ENCODE measurements at regions not wholly inside any gene's neighbourhood (a gene's known extent, or its start where the extent isn't known, plus 50 kb on each side); places are given as distances from the start of the nearest gene placed in this dataset.

DNA sequence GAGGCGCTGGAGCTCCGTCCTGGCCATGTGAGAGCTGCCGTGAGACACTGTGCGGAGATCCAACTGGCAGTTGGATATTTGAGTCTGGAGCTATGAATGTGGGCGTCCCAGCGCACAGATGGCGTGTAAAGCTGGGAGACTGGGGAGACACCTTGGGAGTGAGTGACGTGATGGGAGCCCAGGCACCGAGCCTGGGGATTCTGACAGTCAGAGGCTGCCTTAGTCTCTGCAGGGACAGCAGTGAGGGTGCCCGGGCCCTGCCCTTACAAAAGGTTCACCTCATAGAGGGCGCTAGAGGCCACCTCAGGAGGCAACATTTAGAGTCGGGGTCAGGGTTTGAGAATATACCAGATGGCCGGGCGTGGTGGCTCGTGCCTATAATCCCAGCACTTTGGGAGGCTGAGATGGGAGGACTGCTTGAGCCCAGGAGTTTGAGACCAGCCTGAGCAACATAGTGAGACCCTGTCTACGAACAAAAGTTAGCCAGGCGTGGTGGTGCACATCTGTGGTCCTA is 194.1 kb upstream of the GSE1 start:
- H4K20me1 ChIP-seq (ENCODE audit: control insufficient read depth, extremely low read depth, insufficient read depth, low read length) = peaks cover 5% of the 10 kb centered on the region
- H3K27ac ChIP-seq (ENCODE audit: control insufficient read depth, insufficient read depth, low read length) = no peak overlapping the region
- DNase-seq (ENCODE audit: low read depth, low spot score) (no peak), FAIRE-seq (no peak)
- no peak overlapping the region for H3K4me2 ChIP-seq (ENCODE audit: control insufficient read depth, extremely low read depth, insufficient read depth, low read depth, low read length)
- TF ChIP-seq EZH2 (IDR thresholded peaks at IDR 0.05; ENCODE audit: low read length) = no peak
- TF ChIP-seq, protein P1, sequence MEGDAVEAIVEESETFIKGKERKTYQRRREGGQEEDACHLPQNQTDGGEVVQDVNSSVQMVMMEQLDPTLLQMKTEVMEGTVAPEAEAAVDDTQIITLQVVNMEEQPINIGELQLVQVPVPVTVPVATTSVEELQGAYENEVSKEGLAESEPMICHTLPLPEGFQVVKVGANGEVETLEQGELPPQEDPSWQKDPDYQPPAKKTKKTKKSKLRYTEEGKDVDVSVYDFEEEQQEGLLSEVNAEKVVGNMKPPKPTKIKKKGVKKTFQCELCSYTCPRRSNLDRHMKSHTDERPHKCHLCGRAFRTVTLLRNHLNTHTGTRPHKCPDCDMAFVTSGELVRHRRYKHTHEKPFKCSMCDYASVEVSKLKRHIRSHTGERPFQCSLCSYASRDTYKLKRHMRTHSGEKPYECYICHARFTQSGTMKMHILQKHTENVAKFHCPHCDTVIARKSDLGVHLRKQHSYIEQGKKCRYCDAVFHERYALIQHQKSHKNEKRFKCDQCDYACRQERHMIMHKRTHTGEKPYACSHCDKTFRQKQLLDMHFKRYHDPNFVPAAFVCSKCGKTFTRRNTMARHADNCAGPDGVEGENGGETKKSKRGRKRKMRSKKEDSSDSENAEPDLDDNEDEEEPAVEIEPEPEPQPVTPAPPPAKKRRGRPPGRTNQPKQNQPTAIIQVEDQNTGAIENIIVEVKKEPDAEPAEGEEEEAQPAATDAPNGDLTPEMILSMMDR (optimal IDR thresholded peaks at IDR 0.05 in 1 of 3, IDR thresholded peaks at IDR 0.05 in 1 of 3, conservative IDR thresholded peaks at IDR 0.05 in 1 of 3; ENCODE audit: extremely low read depth in 1 of 3, insufficient read depth in 2 of 3, low read length in 3 of 3) = peak in 1 of 3 experiments; percentile 23
- dilution Hi-C loops (cut with MboI; ENCODE audit: extremely low pct_ligation_motif_present, low sequenced_read_pairs) = no loop called here
- no peaks in the 10 kb centered on the region for H3K36me3 ChIP-seq (ENCODE audit: control insufficient read depth in 2 of 2, extremely low read depth in 1 of 2, insufficient read depth in 2 of 2, low read length in 2 of 2)
- H3K9me1 ChIP-seq (ENCODE audit: control insufficient read depth, extremely low read depth, insufficient read depth, low read length) = no peaks in the 10 kb centered on the region
- no peak overlapping the region for H3K4me3 ChIP-seq (ENCODE audit: control insufficient read depth in 2 of 3, extremely low read depth in 1 of 3, insufficient read depth in 2 of 3, low read depth in 1 of 3, low read length in 3 of 3)
- H3K79me2 ChIP-seq (ENCODE audit: control insufficient read depth, insufficient read depth, low read length) = no peaks in the 10 kb centered on the region
- no peak overlapping the region for H2AFZ ChIP-seq (ENCODE audit: control insufficient read depth, low read length)
- H3K9ac ChIP-seq (ENCODE audit: control insufficient read depth, extremely low read depth, insufficient read depth, low read length) = no peak overlapping the region
- H3K4me1 ChIP-seq (ENCODE audit: control insufficient read depth, extremely low read depth, insufficient read depth, low read length) = peaks cover 6% of the 10 kb centered on the region
- no peaks in the 10 kb centered on the region for H3K9me3 ChIP-seq (ENCODE audit: control insufficient read depth, low read depth, low read length)
- peaks cover 15% of the 10 kb centered on the region for H3K27me3 ChIP-seq (ENCODE audit: control insufficient read depth, extremely low read depth, insufficient read depth, low read length)

DNA sequence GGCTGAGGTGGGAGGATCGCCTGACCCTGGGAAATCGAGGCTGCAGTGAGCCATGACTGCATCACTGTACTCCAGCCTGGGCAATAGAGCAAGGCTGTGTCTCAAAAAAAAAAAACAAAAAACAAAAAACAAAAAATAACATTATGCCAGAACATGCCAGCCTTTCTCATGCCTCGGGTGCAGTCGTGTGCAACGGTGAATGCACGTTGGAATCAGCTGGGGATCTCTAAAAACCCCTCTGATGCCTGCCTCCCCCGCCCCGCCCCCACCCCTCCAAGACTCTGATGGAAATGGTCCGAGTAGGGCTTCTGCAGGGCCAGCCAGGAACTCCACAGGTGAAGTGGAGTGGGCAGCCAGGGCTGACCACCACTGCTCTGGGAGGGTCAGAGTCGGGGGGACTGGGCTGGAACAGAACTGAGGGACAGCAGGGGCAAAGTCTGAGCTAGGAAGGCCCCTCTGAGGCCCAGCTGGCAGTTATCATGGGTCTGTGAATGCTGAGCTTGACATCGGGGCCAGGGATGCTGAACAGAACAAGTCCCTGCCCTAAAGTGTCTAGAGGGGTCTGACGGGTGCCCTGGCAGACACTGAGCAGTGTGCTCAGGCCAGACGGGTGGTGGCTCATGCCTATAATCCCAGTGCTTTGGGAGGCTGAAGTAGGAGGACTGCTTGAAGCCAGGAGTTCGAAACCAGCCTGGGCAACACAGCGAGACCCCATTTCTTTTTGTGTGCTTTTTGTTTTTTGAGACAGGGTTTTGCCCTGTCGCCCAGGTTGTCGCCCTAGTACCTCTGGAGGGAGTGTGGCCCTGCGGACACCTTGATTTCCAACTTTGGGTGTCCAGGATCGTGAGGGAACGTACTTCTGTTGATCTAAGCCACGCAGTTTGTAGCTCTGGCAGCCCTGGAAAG is 193.4 kb upstream of the GSE1 start:
- Histone ChIP-seq H3K27me3 (ENCODE audit: control insufficient read depth, extremely low read depth, insufficient read depth, low read length) (peaks cover 15% of the 10 kb centered on the region), H3K4me1 (ENCODE audit: control insufficient read depth, extremely low read depth, insufficient read depth, low read length) (peaks cover 6% of the 10 kb centered on the region), H4K20me1 (ENCODE audit: control insufficient read depth, extremely low read depth, insufficient read depth, low read length) (peaks cover 5% of the 10 kb centered on the region), H3K27ac (ENCODE audit: control insufficient read depth, insufficient read depth, low read length) (no peak overlapping the region), H3K9ac (ENCODE audit: control insufficient read depth, extremely low read depth, insufficient read depth, low read length) (no peak overlapping the region), H3K4me3 (ENCODE audit: control insufficient read depth in 2 of 3, extremely low read depth in 1 of 3, insufficient read depth in 2 of 3, low read depth in 1 of 3, low read length in 3 of 3) (no peak overlapping the region), H3K9me3 (ENCODE audit: control insufficient read depth, low read depth, low read length) (no peaks in the 10 kb centered on the region), H3K9me1 (ENCODE audit: control insufficient read depth, extremely low read depth, insufficient read depth, low read length) (no peaks in the 10 kb centered on the region), H3K36me3 (ENCODE audit: control insufficient read depth in 2 of 2, extremely low read depth in 1 of 2, insufficient read depth in 2 of 2, low read length in 2 of 2) (no peaks in the 10 kb centered on the region), H3K4me2 (ENCODE audit: control insufficient read depth, extremely low read depth, insufficient read depth, low read depth, low read length) (no peak overlapping the region), H2AFZ (ENCODE audit: control insufficient read depth, low read length) (no peak overlapping the region), H3K79me2 (ENCODE audit: control insufficient read depth, insufficient read depth, low read length) (no peaks in the 10 kb centered on the region)
- DNase-seq (ENCODE audit: low read depth, low spot score) (no peak), FAIRE-seq (no peak)
- dilution Hi-C loops (cut with MboI; ENCODE audit: extremely low pct_ligation_motif_present, low sequenced_read_pairs) = no loop called here
- no peak for TF ChIP-seq EZH2 (IDR thresholded peaks at IDR 0.05; ENCODE audit: low read length)
